Stimulated activated CD8-positive, alpha-beta memory T cell treated with anti-CD3 and anti-CD28 coated beads, Interleukin-15, amount 100 ng/mL, for 4 hours (primary cell): ENCODE measurements at regions not wholly inside any gene's neighbourhood (a gene's known extent, or its start where the extent isn't known, plus 50 kb on each side); places are given as distances from the start of the nearest gene placed in this dataset.
"Not testable (repeated sequence)": the region's sequence is repeated elsewhere in the genome, so short reads cannot be mapped to it uniquely, and the experiment has no call there.

Source experiments
- DNase-seq, 2 donors: peaks; one replicate each; pipeline ENCODE4 v3.0.0-alpha.2; 2020; ENCODE audit warnings: low read depth in 2 of 2

DNA sequence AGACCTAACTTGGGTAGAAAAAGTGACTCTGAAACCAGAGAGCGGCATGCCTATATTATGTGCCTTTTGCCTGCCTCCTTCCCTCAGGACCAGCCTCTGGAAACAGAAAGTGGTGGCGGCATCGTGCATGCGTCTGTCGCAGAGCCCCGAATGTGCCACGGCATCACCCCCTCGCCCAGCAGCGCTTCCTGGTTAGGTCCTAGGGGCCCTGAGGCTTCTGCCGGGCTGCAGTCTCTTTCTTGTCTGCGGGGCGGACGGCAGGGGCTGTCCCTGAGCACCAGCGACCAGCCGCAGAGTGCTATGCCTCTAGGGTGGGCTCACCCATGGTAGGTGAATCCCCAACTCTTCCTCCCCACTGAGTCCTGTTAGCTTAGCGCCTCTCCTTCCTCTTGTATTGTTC lies 68.7 kb downstream of the VSIG4 start:
- DNase-seq: no peak

DNA sequence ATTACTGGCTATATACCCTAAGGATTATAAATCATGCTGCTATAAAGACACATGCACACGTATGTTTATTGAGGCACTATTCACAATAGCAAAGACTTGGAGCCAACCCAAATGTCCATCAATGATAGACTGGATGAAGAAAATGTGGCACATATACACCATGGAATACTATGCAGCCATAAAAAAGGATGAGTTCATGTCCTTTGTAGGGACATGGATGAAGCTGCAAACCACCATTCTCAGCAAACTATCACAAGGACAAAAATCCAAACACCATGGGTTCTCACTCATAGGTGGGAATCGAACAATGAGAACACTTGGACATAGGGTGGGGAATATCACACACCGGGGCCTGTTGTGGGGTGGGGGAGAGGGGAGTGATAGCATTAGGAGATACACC lies 72.7 kb downstream of the VSIG4 start:
- not testable (repeated sequence) for DNase-seq

DNA sequence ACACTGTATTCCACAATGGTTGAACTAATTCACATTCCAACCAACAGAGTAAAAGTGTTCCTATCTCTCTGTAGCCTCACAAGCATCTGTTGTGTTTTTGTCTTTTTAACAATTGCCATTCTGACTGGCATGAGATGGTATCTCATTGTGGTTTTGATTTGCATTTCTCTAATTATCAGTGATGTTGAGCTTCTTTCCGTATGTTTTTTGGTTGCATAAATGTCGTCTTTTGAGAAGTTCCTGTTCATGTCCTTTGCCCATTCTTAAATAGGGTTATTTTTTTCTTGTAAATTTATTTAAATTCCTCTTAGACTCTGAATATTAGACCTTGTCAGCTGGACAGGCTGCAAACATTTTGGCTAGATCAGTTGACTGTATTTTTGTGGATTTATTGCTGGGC lies 78.2 kb downstream of the VSIG4 start:
- DNase-seq: no peak

DNA sequence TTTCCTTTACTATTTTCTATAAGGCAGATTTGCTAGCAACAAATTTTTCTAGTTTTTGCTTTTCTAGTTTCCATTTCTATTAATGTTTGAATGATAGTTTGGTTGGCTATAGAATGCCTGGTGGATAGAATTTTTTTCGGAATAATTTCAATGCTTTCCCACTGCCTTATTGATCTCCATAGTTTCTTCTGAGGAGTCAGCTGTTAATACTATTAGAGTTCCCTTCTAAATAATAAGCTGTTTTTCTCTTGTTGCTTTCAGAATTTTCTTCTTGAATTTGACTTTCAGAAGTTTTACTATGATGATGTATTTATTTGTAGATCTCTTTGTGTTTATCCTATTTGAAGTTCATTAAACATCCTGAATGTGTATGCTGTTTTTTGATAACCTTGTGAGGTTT lies 91.8 kb downstream of the VSIG4 start:
- DNase-seq: no peak

DNA sequence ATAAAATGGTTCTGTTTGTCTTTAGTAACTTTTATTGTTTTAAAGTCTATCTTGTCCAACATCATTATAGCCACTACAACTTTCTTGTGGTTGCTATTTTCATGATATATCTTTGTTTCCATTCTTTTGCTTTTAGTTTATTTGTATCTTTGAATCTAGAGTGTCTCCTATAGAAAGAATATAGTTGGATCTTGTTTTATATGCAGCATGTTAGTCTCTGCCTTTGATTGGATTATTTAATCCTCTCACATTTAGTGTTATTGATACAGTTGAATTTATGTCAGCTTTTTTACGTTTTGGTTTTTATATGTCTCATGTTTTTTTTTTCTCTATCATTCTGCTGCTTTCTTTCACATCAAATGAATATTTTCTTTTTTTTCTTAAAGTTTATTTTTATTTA lies 98.1 kb downstream of the VSIG4 start:
- no peak for DNase-seq

DNA sequence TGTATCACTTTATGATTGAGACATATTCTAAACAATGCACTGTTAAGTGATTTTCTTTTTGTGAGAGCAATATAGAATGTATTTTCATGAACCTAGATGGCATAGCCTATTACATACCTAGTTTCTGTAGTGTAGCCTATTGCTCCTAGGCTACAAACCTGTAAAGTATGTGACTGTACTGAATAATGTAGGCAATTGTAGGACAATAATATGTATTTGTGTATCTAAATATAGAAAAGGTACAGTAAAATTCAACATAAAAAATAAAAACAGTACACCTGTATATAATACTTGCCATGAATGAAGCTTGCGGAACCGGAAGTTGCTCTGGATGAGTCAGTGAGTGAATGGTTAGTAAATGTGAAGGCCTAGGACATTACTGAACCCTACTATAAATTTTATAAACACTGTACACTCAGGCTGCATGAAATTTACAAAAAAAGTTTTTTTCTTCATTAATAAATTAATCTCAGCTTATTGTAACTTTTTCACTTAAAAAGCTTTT lies 106.7 kb downstream of the VSIG4 start:
- DNase-seq: no peak

DNA sequence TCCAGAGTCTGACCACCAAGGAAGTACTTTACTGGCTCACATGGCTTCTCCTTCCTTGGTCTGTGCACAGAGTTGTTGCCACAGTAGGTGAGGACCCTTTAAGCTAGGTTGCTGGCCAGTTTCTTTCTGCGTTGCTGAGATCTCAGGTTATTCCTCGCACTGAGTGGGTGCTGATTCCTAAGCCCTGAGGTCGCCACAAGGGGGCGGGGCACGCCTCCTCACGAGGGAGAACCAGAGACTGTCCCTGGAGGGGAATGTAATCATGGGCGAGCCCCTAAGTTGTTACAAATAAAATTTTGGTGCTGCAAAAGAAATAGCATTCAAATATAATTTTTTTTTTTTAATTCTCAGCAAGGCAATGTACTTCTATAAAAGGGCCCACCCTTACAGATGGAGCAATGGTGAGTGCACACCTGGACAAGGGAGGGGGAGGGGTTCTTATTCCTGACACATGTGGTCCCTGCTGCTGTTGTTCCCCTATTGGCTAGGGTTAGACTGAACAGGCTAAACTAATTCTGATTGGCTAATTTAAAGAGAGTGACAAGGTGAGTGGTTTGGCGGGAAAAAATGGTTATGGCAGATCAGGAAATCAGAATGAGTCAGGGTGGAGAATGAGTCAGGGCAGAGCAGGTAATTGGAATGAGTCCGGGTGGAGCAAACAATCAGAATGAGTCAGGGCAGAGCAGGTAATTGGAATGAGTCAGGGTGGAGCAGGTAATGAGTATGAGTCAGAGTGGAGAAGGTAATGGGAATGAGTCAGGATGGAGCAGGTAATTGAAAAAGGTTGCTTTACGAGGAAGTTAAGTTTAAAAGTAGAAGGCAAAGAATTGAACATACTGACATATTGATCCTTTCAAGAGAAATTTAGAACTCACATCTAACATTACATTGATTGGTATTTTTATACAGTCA lies 107.5 kb downstream of the VSIG4 start:
- DNase-seq: no peak

DNA sequence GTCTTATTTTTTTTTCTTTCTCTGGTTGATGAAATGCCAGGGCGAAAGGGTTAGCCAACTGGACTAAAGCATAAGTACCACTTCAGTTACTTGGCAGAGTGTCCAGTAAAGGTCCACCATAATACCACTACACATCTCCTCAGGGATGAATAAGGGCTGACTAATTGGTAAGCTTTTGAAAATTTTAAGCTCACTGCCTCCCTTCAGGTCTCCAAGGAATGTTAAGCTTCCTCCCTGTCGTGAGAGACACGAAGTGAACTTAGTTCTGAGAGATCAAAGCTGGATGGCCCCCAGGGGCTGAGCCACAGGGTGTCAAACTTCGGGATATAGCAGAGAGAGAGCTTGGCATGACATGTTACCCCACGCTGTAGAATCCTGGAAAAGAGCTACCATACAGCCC lies 111.4 kb downstream of the VSIG4 start:
- no peak for DNase-seq

DNA sequence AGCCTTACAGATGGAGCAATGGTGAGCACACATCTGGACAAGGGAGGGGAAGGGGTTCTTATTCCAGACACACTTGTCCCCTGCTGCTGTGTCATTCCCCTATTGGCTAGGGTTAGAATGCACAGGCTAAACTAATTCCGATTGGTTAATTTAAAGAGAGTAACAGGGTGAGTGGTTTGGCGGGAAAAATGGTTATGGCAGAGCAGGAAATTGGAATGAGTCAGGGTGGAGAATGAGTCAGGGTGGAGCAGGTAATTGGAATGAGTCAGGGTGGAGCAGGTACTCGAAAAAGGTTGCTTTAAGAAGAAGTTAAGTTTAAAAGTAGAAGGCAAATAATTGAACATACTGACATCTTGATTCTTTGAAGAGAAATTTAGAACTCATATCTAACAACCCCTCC lies 112.5 kb downstream of the VSIG4 start:
- not testable (repeated sequence) for DNase-seq

DNA sequence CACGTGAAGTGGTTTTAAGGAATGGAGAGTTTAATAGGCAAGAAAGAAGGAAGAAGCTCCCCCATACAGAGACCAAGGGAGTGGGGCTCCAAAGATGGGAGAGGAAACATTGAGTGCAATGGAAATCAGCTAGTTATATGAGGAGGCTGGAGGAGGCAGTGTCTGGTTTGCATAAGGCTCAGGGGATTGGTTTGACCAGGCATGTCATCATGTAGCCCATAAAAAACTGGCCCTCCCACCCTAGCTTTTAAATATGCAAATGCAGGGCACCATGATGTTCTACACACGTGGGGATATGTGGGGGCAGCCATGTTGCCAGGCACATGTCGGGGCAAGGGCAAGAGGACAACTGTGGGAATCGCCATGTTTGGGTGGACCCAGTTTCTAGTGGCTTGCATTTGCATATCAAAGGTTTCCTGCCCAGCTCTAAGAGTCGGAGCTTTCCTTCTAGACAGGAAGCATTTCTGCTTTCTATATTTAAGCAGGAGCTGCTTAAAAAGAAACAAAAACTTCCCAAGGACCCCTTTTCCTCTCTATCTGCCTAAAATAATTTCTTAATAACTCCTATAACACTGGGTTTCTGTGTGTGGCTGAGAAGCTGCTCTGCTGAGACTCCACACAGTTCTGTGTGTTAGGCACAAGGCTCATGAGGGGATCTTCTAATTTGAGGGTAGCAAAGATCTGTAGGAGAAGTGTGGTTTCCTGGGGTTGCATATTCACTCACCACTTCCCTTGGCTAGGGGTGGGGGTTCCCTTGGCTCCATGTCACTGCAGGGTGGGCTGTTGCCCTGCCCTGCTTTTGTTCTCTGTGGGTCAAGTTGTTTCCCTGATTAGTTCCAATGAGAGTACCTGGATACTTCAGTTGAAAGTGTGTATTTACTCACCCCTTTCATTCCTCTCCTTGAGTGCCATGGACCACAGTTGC lies 113.5 kb downstream of the VSIG4 start:
- DNase-seq: no peak

DNA sequence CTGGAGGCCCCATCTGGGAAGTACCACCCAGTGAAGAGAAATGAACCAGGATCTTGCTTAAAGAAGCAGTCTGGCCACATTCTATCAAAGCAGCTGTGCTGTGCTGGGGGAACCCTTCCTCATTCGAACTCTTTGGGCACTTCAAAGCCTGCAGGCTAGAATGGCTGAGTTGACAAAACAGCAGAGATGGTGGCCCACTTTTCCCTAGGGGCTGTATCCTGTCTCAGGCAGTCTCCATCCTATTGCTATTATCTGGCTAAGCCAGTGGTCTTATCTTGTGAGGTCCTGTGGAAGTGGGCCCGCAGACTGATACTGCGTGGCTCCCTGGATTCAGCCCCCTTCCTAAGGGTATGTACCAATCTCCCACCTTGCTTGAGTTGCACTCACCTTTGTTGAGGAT lies 114.3 kb downstream of the VSIG4 start:
- no peak for DNase-seq

DNA sequence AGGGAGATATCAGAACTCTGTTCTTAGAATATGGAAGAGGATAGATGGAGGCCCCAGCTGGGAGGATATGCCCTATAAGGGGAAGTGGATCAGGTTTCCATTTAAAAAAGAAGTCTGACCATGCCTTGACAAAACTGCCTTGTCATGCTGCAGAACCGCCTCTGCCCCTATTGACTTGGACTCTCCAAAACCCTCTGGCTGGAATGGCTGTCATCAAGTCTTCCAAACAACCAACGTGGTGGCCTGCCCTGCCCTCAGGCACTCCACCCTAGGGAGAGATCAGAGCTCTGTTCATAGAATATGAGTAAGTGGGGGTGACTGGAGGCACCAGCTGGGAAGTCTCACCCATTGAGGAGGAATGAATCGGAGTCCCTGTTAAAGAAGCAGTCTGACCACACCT lies 114.9 kb downstream of the VSIG4 start:
- no peak for DNase-seq

DNA sequence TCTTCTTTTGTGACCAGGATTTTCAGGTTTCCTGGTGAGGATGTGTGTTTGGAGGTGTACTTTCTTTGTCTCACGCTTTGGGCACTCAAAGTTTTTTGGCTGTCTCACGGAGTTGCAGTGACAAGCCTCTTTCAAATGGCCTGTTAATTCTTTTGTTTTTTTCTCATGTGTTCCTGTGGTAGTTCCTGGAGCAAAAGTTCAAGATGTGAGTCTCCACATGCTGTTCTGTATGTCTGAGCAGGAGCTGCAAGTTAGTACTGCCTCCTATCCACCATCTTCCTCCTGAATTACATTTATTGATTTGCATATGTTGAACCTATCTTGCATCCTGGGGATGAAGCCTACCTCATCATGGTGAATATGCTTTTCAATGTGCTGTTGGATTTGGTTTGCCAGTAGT lies 118.5 kb downstream of the VSIG4 start:
- no peak for DNase-seq

DNA sequence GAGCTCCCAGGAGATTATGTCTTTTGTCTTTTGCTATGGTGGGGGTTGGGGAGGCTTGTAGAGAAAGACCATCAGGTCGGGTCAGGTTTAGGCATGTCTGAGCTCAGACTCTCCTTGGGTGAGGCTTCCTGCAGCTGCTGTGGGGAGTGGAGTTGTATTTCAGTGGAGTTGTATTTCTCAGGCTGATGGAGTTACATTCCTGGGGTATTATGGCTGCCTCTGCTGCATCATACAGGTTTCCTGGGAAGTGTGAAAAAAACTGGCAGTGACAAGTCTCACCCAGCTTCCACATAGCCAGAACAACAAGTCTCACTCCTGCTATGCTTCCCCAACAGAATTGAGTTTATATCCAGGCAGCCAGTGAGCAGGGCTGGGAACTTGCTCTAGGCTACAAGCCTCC lies 119.3 kb downstream of the VSIG4 start:
- DNase-seq: no peak

DNA sequence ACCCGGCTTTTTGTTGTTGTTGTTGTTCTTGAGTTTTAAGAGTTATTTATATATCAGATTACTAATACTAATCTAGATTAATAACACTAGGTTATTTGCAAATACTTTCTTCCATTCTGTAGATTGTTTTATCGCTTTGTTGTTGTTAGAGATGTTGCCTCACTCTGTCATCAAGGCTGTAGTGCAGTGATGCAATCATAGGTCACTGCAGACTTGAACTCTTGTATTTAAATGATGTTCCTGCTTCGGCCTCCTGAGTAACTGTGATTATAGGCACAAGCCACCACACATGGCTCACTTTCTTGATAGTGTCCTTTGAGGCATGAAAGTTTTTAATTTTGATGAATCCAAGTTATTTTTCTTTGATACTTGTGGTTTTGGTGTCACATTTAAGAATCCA lies 129.0 kb downstream of the VSIG4 start:
- no peak for DNase-seq

DNA sequence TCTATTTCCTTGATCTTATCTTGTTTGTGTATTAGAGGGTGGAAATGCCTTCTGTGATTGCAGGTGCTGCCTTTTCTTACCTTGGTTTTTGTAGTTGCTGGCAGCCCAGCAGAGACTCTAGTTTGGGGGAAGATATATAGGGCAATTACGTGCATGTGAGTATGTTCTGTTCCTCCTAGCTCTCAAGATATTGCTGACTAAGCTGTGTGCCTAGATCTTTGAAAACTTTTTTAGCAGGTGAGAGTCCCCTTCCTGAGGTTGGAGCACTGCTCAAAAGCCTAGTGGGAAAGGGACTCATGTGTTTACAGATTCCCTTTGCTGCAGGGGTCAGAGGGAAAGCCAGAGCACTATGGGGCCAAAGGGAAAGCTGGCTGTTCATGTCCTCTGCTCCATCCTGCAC lies 136.1 kb downstream of the VSIG4 start:
- DNase-seq: no peak

DNA sequence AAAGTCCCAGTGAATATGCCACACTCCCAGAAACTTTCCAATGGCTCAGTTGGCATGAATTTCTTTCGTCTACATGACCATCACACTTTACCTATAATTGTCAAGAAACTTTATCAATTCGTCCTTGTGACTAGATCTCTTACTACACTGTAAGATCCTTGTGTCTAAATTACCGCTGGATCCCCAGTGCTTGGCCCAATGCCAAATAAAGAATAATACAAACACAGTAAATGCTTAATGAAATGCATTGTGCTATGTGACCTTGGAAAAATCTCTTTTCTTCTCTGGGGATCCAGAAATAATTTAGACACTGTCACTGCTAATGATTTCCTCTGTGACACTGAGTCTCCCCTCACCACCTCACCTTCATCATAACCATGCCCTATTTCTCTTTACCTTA lies 137.9 kb downstream of the VSIG4 start:
- DNase-seq: no peak

DNA sequence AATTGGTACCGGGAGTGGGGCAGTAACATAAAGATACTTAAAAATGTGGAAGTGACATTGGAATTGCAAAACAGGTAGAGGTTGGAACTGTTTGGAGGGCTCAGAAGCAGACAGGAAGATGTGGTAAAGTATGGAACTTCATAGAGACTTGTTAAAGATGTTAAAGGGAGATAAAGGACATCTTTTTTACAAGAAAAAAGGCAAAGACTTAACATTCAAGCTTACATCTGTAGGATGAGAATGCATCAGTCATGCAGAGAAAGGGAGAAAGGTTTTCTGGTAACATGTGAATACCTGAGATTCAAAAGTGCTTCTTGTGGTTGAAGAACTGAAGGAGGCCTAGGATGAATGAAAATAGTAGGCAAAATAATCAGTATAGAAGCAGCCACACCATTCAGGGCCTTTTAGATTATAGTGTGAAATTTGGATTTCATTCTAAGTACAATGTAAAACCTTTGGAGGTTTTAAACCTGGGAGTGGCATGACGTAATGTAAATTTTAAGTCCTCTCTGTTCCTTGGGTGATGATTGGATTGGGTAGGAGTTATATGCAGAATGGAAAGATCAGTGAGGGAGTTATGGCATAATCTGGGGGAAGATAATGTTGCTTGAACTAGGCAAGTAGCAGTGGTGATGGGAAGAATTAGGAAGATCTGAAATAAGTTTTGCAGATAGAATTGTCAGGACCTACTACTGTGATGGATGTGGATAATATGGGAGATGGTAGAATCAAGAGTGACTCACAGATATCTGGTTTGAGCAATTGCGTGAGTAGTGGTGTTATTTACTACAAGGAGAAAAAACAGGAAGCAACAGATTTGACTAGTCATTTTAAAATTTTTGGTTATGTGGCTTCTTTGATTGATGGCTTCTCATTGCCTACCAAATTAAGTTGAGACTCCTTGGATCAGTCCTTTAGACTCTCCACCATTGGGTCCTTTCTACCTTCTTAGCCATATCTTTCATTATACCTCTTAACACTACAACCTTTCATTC lies 138.7 kb downstream of the VSIG4 start:
- no peak for DNase-seq

DNA sequence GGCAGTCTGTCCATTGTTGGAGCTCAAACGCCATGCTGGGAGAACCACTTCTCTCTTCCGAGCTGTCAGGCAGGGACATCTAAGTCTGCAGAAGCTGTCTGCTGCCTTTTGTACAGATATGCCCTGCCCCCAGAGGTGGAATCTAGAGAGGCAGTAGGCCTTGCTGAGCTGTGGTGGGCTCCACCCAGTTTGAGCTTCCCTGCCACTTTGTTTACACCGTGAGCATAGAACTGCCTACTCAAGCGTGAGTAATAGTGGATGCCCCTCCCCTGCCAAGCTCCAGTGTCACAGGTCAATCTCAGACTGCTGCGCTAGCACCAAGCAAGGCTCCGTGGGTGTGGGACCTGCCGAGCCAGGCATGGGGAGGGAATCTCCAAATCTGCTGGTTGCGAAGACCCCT lies 145.7 kb downstream of the VSIG4 start:
- peak in 1 of 2 donors; percentile 13 for DNase-seq

DNA sequence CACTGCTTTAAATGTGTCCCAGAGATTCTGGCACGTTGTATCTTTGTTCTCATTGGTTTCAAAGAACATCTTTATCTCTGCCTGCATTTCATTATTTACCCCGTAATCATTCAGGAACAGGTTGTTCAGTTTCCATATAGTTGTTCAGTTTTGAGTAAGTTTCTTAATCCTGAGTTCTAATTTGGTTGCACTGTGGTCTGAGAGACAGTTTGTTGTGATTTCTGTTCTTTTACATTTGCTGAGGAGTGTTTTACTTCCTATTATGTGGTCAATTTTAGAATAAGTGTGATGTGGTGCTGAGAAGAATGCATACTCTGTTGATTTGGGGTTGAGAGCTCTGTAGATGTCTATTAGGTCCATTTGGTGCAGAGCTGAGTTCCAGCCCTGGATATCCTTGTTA lies 148.1 kb downstream of the VSIG4 start:
- DNase-seq: not testable (repeated sequence)

DNA sequence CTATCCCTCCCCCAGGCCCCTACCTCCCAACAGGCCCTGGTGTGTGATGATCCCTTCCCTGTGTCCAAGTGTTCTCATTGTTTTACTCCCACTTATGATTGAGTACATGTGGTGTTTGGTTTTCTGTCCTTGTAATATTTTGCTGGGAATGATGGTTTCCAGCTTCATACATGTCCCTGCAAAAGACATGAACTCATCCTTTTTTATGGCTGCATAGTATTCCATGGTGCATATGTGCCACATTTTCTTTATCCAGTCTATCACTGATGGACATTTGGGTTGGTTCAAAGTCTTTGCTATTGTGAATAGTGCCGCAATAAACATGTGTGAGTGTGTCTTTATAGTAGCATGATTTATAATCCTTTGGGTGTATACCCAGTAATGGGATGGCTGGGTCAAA lies 151.7 kb downstream of the VSIG4 start:
- DNase-seq: not testable (repeated sequence)
